ENCODE measurements at regions not wholly inside any gene's neighbourhood (a gene's known extent, or its start where the extent isn't known, plus 50 kb on each side); places are given as distances from the start of the nearest gene placed in this dataset.

- TF ChIP-seq, protein P1, sequence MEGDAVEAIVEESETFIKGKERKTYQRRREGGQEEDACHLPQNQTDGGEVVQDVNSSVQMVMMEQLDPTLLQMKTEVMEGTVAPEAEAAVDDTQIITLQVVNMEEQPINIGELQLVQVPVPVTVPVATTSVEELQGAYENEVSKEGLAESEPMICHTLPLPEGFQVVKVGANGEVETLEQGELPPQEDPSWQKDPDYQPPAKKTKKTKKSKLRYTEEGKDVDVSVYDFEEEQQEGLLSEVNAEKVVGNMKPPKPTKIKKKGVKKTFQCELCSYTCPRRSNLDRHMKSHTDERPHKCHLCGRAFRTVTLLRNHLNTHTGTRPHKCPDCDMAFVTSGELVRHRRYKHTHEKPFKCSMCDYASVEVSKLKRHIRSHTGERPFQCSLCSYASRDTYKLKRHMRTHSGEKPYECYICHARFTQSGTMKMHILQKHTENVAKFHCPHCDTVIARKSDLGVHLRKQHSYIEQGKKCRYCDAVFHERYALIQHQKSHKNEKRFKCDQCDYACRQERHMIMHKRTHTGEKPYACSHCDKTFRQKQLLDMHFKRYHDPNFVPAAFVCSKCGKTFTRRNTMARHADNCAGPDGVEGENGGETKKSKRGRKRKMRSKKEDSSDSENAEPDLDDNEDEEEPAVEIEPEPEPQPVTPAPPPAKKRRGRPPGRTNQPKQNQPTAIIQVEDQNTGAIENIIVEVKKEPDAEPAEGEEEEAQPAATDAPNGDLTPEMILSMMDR (IDR thresholded peaks at IDR 0.05 in 2 of 3, conservative IDR thresholded peaks at IDR 0.05 in 1 of 3; ENCODE audit: control insufficient read depth in 2 of 3, extremely low read depth in 1 of 3, insufficient read depth in 1 of 3, low read depth in 3 of 3, low read length in 3 of 3) = no peak
Observed at GRCh38 chr4:20044502-20044911, 207.2 kb upstream of the SLIT2 start (continued).

DNA sequence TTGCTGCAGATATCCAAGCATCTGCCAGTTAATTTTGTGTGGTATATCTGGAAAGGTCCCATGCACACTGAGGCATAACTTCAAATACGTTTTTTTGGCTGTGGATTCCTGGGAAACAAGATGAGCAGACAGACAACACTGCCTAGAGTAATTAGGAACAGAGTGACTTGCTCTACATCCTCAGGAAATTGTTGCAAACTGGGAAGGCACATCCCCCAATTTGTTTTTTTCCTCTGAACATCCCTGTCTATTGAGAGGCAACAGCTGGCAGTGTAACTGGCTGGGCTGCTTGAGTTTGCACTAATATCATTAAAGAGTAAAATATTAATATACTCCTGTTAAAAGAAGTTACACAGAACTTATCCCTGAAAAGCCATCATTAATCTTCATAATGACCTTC, 207.7 kb upstream of the SLIT2 start:
- BruUV-seq (replicated peaks) = no TSS peak
- ChIA-PET SMC1A (ENCODE audit: uncharacterized antibody, unreplicated experiment) (no interaction called here), RAD21 (ENCODE audit: unreplicated experiment) (no interaction called here), CTCF (no interaction called here), POLR2A (no interaction called here)
- no peaks in the 10 kb centered on the region for H3K9me3 ChIP-seq (replicated peaks; ENCODE audit: control insufficient read depth, insufficient read depth, low read length)
- no peak overlapping the region for H3K4me2 ChIP-seq (ENCODE audit: control insufficient read depth, insufficient read depth)
- intact Hi-C loops (cut with micrococcal nuclease; ENCODE audit: unreplicated experiment) = no loop called here
- H3K4me3 ChIP-seq = no peak overlapping the region
- no peak overlapping the region for H3K9ac ChIP-seq (ENCODE audit: control insufficient read depth, insufficient read depth, low read length)
- 0% methylated on average over 1 of the region's 1 CpG for WGBS (ENCODE audit: insufficient coverage, insufficient replicate concordance, low lambda C conversion rate, missing lambda C conversion rate)
- no peaks in the 10 kb centered on the region for H3K36me3 ChIP-seq (ENCODE audit: control insufficient read depth in 2 of 2, insufficient read depth in 2 of 2, low read length in 1 of 2)
- FAIRE-seq = no peak
- ATAC-seq = no peak
- H3K79me2 ChIP-seq (ENCODE audit: control insufficient read depth, insufficient read depth, low read length) = no peaks in the 10 kb centered on the region
- no peaks in the 10 kb centered on the region for H3K4me1 ChIP-seq (ENCODE audit: control insufficient read depth, insufficient read depth, low read length)
- no peaks in the 10 kb centered on the region for H4K20me1 ChIP-seq (ENCODE audit: control insufficient read depth, insufficient read depth)
- no peak for DNase-seq (ENCODE audit: low read depth, low spot score)
- in situ Hi-C loops (cut with MboI) = no loop called here
- H3K27me3 ChIP-seq (replicated peaks in 1 of 2; ENCODE audit: control insufficient read depth in 2 of 2, insufficient read depth in 2 of 2, low read length in 1 of 2) = no peaks in the 10 kb centered on the region
- H2AFZ ChIP-seq (ENCODE audit: control insufficient read depth, low read depth, low read length) = no peak overlapping the region
- H3K27ac ChIP-seq (ENCODE audit: control insufficient read depth, insufficient read depth) = no peak overlapping the region
- TF ChIP-seq KLF5 (IDR thresholded peaks at IDR 0.05; ENCODE audit: partially characterized antibody) = no peak
- TF ChIP-seq ATF3 (IDR thresholded peaks at IDR 0.05; ENCODE audit: borderline replicate concordance, extremely low read depth, low read depth, low read length) = no peak
- no peak for TF ChIP-seq BCLAF1 (IDR thresholded peaks at IDR 0.05)
- TF ChIP-seq CREB1 (IDR thresholded peaks at IDR 0.05; ENCODE audit: low read depth) = no peak
- TF ChIP-seq ZSCAN29 (IDR thresholded peaks at IDR 0.05) = no peak
- no peak for TF ChIP-seq RBBP5 (conservative IDR thresholded peaks at IDR 0.05)
- TF ChIP-seq KAT2A (conservative IDR thresholded peaks at IDR 0.05; ENCODE audit: control insufficient read depth, low read depth, low read length) = no peak
- TF ChIP-seq SKIL (IDR thresholded peaks at IDR 0.05; ENCODE audit: low read depth, poor library complexity, severe bottlenecking) = no peak
- TF ChIP-seq MEF2B (IDR thresholded peaks at IDR 0.05; ENCODE audit: partially characterized antibody, poor library complexity, severe bottlenecking) = no peak
- no peak for TF ChIP-seq SIN3A (IDR thresholded peaks at IDR 0.05; ENCODE audit: low read depth, low read length)
- no peak for TF ChIP-seq SMARCA5 (IDR thresholded peaks at IDR 0.05)
- TF ChIP-seq CBX3 (IDR thresholded peaks at IDR 0.05; ENCODE audit: borderline replicate concordance, low read depth) = no peak
- no peak for TF ChIP-seq MYC (IDR thresholded peaks at IDR 0.05; ENCODE audit: insufficient read depth, insufficient read length, insufficient replicate concordance, low read length, severe bottlenecking)
- no peak for TF ChIP-seq IKZF1 (conservative IDR thresholded peaks at IDR 0.05)
- TF ChIP-seq CBFB (IDR thresholded peaks at IDR 0.05; ENCODE audit: low read depth) = no peak
- no peak for TF ChIP-seq TBL1XR1 (IDR thresholded peaks at IDR 0.05; ENCODE audit: low read depth, low read length)
- no peak for TF ChIP-seq FOXK2 (IDR thresholded peaks at IDR 0.05)

All from GM12878 (cell line).